ENCODE measurements at regions not wholly inside any gene's neighbourhood (a gene's known extent, or its start where the extent isn't known, plus 50 kb on each side); places are given as distances from the start of the nearest gene placed in this dataset.

DNA sequence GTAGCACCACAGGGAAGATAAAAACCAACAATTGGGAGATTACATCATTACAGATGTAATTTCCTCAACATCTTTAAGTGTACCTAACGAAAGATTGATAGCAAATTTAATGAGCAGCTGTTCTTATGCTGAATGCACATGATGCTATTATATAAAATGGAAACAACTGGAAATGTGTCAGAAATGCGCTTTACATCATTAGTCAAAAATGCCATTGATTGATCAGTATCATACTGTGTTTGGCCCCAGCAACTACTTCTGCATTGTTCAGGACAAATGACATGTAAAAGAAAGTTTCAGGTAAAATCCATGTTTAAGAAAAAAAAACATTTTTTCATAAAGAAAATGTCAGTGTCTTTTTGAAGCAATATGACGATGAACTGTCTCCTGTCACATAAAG lies 625.5 kb upstream of the MIR17HG start:
- TF ChIP-seq, protein P1, sequence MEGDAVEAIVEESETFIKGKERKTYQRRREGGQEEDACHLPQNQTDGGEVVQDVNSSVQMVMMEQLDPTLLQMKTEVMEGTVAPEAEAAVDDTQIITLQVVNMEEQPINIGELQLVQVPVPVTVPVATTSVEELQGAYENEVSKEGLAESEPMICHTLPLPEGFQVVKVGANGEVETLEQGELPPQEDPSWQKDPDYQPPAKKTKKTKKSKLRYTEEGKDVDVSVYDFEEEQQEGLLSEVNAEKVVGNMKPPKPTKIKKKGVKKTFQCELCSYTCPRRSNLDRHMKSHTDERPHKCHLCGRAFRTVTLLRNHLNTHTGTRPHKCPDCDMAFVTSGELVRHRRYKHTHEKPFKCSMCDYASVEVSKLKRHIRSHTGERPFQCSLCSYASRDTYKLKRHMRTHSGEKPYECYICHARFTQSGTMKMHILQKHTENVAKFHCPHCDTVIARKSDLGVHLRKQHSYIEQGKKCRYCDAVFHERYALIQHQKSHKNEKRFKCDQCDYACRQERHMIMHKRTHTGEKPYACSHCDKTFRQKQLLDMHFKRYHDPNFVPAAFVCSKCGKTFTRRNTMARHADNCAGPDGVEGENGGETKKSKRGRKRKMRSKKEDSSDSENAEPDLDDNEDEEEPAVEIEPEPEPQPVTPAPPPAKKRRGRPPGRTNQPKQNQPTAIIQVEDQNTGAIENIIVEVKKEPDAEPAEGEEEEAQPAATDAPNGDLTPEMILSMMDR (IDR thresholded peaks at IDR 0.05; ENCODE audit: low read depth, low read length), result no peak
- no peak for TF ChIP-seq EZH2phosphoT487 (IDR thresholded peaks at IDR 0.05; ENCODE audit: low read depth)

Measured in OCI-LY3 (cell line).